ENCODE measurements at regions not wholly inside any gene's neighbourhood (a gene's known extent, or its start where the extent isn't known, plus 50 kb on each side); places are given as distances from the start of the nearest gene placed in this dataset.

DNA sequence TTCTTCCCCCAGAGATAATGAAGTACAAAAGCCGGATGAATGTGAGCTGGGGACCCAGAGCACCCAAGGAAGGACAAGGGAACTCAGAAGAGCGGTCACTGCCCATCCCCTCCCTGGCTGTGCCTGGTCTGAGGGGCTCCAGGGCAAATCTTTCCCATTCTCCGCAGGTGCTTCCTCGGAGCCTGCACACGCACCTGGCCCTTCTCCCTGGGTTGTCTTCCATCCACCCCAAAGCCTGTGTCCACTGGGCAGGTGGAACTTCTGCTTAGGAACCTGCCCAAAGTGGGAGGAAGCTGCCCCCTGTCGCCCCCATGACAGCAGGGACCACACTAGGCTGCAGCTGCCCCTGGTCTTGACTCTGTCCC is 121.0 kb upstream of the FGF3 start:
- Histone ChIP-seq H3K4me2 (ENCODE audit: insufficient read depth in 1 of 2, low read depth in 2 of 2, low read length in 2 of 2) (no peak overlapping the region), H3K14ac (ENCODE audit: insufficient read length) (no peak overlapping the region), H2BK120ac (replicated peaks; ENCODE audit: low read depth, low read length) (no peak overlapping the region), H3K4ac (replicated peaks; ENCODE audit: insufficient read length, low read depth, low read length) (no peak overlapping the region), H3K27ac (ENCODE audit: low read depth, low read length) (no peak overlapping the region), H2BK20ac (ENCODE audit: low read length) (no peak overlapping the region), H3K27me3 (replicated peaks in 1 of 4; ENCODE audit: control insufficient read depth in 3 of 4, extremely low read depth in 1 of 4, insufficient read depth in 3 of 4, low read length in 3 of 4) (no peaks in the 10 kb centered on the region; a peak in 1 of 7 replicates), H3K9ac (replicated peaks in 1 of 4; ENCODE audit: extremely low read depth in 1 of 4, low read depth in 3 of 4, low read length in 3 of 4) (no peak overlapping the region), H2AK5ac (ENCODE audit: low read depth, low read length) (no peak overlapping the region), H4K91ac (replicated peaks; ENCODE audit: insufficient read length, low read length) (no peak overlapping the region), H3K4me1 (replicated peaks in 1 of 4; ENCODE audit: control insufficient read depth in 3 of 4, insufficient read depth in 4 of 4, low read length in 3 of 4) (peaks cover 0 to 5% (median 2%) of the 10 kb centered on the region in 4 experiments; a peak in 3 of 7 replicates), H3K36me3 (ENCODE audit: control insufficient read depth in 2 of 4, insufficient read depth in 4 of 4, low read length in 3 of 4) (no peaks in the 10 kb centered on the region), H3K56ac (replicated peaks; ENCODE audit: insufficient read length, low read depth, low read length) (no peak overlapping the region), H3K23me2 (ENCODE audit: low read depth, low read length) (peaks cover 2% of the 10 kb centered on the region; the same call in 1 of the 2 replicates), H3K79me1 (ENCODE audit: low read depth, low read length) (peaks cover 2% of the 10 kb centered on the region; the same call in 1 of the 2 replicates), H3K18ac (ENCODE audit: extremely low read depth, low read length) (no peak overlapping the region), H3K4me3 (ENCODE audit: extremely low read depth in 1 of 4, insufficient read depth in 2 of 4, low read depth in 3 of 4, low read length in 4 of 4) (no peak overlapping the region), H4K5ac (ENCODE audit: insufficient read length, low read depth, low read length) (no peak overlapping the region), H4K8ac (ENCODE audit: extremely low read depth, insufficient read depth, low read length) (no peak overlapping the region), H3K9me3 (ENCODE audit: insufficient read depth in 2 of 2, low read depth in 1 of 2, low read length in 1 of 2) (no peaks in the 10 kb centered on the region), H2BK15ac (ENCODE audit: low read length) (no peak overlapping the region), H4K20me1 (replicated peaks in 1 of 2; ENCODE audit: control insufficient read depth in 1 of 2, insufficient read depth in 2 of 2, low read length in 2 of 2) (no peaks in the 10 kb centered on the region), H2BK12ac (ENCODE audit: low read depth, low read length) (no peak overlapping the region), H2AFZ (ENCODE audit: low read length) (no peak overlapping the region), H3K79me2 (ENCODE audit: control insufficient read depth in 1 of 2, insufficient read depth in 2 of 2, low read length in 2 of 2) (no peaks in the 10 kb centered on the region), H2BK5ac (ENCODE audit: low read depth, low read length) (no peak overlapping the region), H3K23ac (ENCODE audit: insufficient read length) (no peak overlapping the region)
- POLR2A ChIA-PET (ENCODE audit: partially characterized antibody): no interaction called here
- FAIRE-seq (no peak), DNase-seq (ENCODE audit: low read depth in 1 of 2, low spot score in 2 of 2) (no peak)
- no peak for TF ChIP-seq EZH2 (IDR thresholded peaks at IDR 0.05; ENCODE audit: low read depth, low read length, severe bottlenecking)
- no peak for TF ChIP-seq GTF2F1 (IDR thresholded peaks at IDR 0.05; ENCODE audit: borderline replicate concordance, low read depth, low read length)
- TF ChIP-seq RAD21 (IDR thresholded peaks at IDR 0.05 in 1 of 2, conservative IDR thresholded peaks at IDR 0.05 in 1 of 2; ENCODE audit: low read depth in 2 of 2, low read length in 2 of 2): peak in 1 of 2 experiments; percentile 8; a peak in 1 of 4 replicates
- CTCF ChIA-PET (ENCODE audit: partially characterized antibody): interaction anchor here (0.6 to 4.5 kb wide), 12 partner anchors 10 to 256 kb away, joined by 3 to 25 read pairs (median 6); no protein-coding TSS in a partner anchor
- WGBS, 2 experiments (ENCODE audit: extremely low coverage in 1 of 2, insufficient coverage in 1 of 2, insufficient read length in 1 of 2, insufficient replicate concordance in 2 of 2, low coverage in 1 of 2, low lambda C conversion rate in 2 of 2, missing lambda C conversion rate in 1 of 2): 83% methylated on average over 6 of the region's 6 CpGs; no CpG with 5 or more reads in 1 of the 2 experiments
